ENCODE measurements at regions not wholly inside any gene's neighbourhood (a gene's known extent, or its start where the extent isn't known, plus 50 kb on each side); places are given as distances from the start of the nearest gene placed in this dataset.

DNA sequence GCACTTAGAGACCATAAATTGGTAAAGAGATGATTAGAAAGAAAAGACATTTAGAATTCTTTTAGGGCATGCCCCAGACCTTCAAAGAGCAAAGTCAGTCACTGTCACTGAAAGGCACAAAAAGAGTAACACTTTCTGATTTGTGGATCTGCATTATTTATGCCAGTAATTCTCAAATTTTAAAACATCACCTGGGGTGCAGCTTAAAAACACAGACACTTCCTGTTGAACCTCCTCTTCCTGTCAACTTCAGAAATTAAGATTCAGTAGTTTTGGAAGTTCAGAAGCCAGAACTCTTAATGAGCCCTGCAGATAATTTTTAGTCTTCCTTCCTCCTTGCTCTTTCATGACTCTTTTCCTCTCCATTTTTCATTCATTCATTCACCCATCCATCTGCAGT, 137.5 kb downstream of the NRN1 start:
- no peaks in the 10 kb centered on the region for H3K9me3 Mint-ChIP-seq
- intact Hi-C loops (cut with micrococcal nuclease), result no loop called here
- no peak overlapping the region for H3K4me3 Mint-ChIP-seq
- ChIA-PET CTCF (no interaction called here), POLR2A (no interaction called here)
- ATAC-seq (ENCODE audit: low read depth), result no peak
- no peak overlapping the region for H3K27ac Mint-ChIP-seq
- TF ChIP-seq CTCF (IDR thresholded peaks at IDR 0.05), result no peak
- DNase-seq, result no peak
- H3K4me1 Mint-ChIP-seq, result peaks cover 23% of the 10 kb centered on the region
- H3K36me3 Mint-ChIP-seq (ENCODE audit: low read depth), result no peaks in the 10 kb centered on the region
- H3K27me3 Mint-ChIP-seq, result no peaks in the 10 kb centered on the region

- TF ChIP-seq CTCF (IDR thresholded peaks at IDR 0.05), result no peak
- Mint-ChIP-seq H3K27me3 (peaks cover 3% of the 10 kb centered on the region), H3K27ac (no peak overlapping the region), H3K9me3 (no peaks in the 10 kb centered on the region), H3K36me3 (ENCODE audit: low read depth) (no peaks in the 10 kb centered on the region), H3K4me3 (no peak overlapping the region), H3K4me1 (peaks cover 23% of the 10 kb centered on the region)
- intact Hi-C loops (cut with micrococcal nuclease), result no loop called here
- ATAC-seq (ENCODE audit: low read depth) (no peak), DNase-seq (no peak)
- ChIA-PET POLR2A (no interaction called here), CTCF (no interaction called here)
Observed at GRCh38 chr6:5866547-5867051, 140.1 kb downstream of the NRN1 start.

DNA sequence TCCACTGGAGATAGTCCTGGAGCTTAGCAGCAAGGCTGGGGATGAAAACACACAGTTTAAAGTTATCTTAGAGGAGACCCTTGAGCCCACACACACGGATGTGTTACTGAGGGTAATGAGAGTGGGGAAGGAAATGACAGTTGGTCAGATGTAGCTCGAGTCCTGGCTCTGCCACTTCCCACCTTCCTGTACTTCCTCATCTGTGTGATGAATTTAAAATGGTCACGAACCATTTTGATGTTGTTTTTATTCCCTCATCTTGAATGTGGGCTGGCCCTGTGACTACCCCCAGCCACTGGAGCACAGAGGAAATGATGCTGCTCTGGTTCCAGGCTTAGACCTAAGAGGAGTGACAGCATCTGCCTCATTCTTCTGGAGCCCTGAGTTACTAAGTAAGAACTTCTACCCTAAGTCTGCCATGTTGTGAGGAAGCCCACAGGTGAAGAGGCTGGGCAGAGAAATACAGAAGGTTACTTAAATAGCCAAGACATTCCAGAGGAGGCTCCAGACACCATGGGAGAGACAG, 141.2 kb downstream of the NRN1 start:
- no peak for TF ChIP-seq CTCF (IDR thresholded peaks at IDR 0.05)
- ChIA-PET CTCF (no interaction called here), POLR2A (no interaction called here)
- Mint-ChIP-seq H3K4me1 (peaks cover 23% of the 10 kb centered on the region), H3K27me3 (peaks cover 3% of the 10 kb centered on the region), H3K36me3 (ENCODE audit: low read depth) (no peaks in the 10 kb centered on the region), H3K4me3 (no peak overlapping the region), H3K27ac (no peak overlapping the region), H3K9me3 (no peaks in the 10 kb centered on the region)
- intact Hi-C loops (cut with micrococcal nuclease), result no loop called here
- ATAC-seq (ENCODE audit: low read depth) (no peak), DNase-seq (no peak)

DNA sequence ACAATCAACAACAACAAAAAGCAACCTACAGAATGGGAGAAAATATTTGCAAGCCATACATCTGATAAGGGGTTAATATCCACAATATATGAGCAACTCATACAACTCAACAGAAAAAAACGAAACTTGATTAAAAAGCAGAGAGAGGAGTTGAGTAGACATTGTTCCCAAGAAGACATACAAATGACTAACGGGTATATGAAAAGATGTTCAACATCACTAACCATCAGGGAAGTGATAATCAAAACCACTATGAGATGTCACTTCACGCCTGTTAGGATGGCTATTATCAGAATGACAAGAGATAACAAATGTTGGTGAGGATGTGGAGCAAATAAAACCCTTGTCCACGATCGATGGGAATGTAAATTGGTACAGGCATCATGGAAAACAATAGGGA, 145.9 kb downstream of the NRN1 start:
- intact Hi-C loops (cut with micrococcal nuclease), result no loop called here
- ChIA-PET POLR2A (no interaction called here), CTCF (no interaction called here)
- Mint-ChIP-seq H3K9me3 (no peaks in the 10 kb centered on the region), H3K36me3 (ENCODE audit: low read depth) (no peaks in the 10 kb centered on the region), H3K27ac (no peak overlapping the region), H3K4me1 (peaks cover 5% of the 10 kb centered on the region), H3K4me3 (no peak overlapping the region), H3K27me3 (peaks cover 7% of the 10 kb centered on the region)
- no peak for TF ChIP-seq CTCF (IDR thresholded peaks at IDR 0.05)
- DNase-seq (no peak), ATAC-seq (ENCODE audit: low read depth) (no peak)

DNA sequence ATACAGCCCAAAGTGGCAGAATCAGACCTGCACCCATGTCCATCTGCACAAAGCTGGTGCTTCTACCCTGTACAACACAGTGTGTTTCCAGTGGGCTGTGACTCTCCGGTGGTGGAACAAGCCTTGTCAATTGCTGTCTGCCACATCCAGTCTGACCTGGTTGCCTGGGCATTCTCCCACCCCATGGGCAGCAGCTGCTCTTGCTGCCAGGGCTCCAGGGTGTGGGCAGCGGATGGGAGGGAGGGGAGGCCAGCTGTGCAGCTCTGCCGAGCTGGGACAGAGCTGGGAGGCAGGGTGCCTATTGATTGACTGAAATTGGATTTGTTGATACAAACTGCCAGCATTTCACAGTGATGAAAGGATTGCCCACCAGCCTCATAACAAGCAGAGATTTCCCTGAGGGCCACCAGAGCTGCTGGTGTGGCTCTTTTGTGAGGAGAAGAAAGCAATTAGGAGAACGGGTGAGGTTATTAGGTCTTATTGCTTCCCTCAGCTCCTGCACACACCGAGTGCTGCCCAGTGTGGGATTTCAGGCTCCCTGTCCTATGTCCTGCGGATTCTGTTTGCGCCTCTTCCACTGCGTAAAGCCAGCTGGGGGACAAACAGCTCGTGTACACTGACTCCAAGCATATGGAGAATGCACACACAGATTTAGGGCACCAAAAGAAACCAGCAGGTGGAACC, 150.8 kb downstream of the NRN1 start:
- DNase-seq (no peak), ATAC-seq (ENCODE audit: low read depth) (no peak)
- intact Hi-C loops (cut with micrococcal nuclease), result no loop called here
- H3K9me3 Mint-ChIP-seq, result no peaks in the 10 kb centered on the region
- ChIA-PET POLR2A (interaction anchor here (0.6 kb wide), 1 partner anchor 495 kb away, joined by 4 read pairs; no protein-coding TSS in a partner anchor), CTCF (no interaction called here)
- H3K27ac Mint-ChIP-seq, result no peak overlapping the region
- H3K4me1 Mint-ChIP-seq, result peaks cover 2% of the 10 kb centered on the region
- H3K4me3 Mint-ChIP-seq, result no peak overlapping the region
- H3K36me3 Mint-ChIP-seq (ENCODE audit: low read depth), result no peaks in the 10 kb centered on the region
- peaks cover 8% of the 10 kb centered on the region for H3K27me3 Mint-ChIP-seq
- TF ChIP-seq CTCF (IDR thresholded peaks at IDR 0.05), result no peak

Measured in activated B cell treated with CpG ODN at 0.5 μM for 24 hours (primary cell).